ENCODE measurements at regions not wholly inside any gene's neighbourhood (a gene's known extent, or its start where the extent isn't known, plus 50 kb on each side); places are given as distances from the start of the nearest gene placed in this dataset.

- DNase-seq: no peak
Measured at GRCh38 chr3:72586694-72587093, 261.6 kb downstream of the SHQ1 start.

- no peak for DNase-seq
Measured at GRCh38 chr3:72585966-72586365, 262.3 kb downstream of the SHQ1 start.

- DNase-seq: no peak
Measured at GRCh38 chr3:72584262-72584661, 264.0 kb downstream of the SHQ1 start.

GRCh38 chr3:72582963-72583362 is 265.3 kb downstream of the SHQ1 start:
- DNase-seq: no peak

- no peak for DNase-seq
Measured at GRCh38 chr3:72582211-72582878, 265.9 kb downstream of the SHQ1 start.

GRCh38 chr3:72580900-72581299 is 267.3 kb downstream of the SHQ1 start:
- no peak for DNase-seq

GRCh38 chr3:72580246-72580756 is 267.9 kb downstream of the SHQ1 start:
- no peak for DNase-seq

- no peak for DNase-seq
Measured at GRCh38 chr3:72579581-72580245, 268.5 kb downstream of the SHQ1 start.

GRCh38 chr3:72579191-72579580 is 269.1 kb downstream of the SHQ1 start:
- DNase-seq: no peak

- DNase-seq: no peak
Measured at GRCh38 chr3:72577190-72577589, 271.1 kb downstream of the SHQ1 start.

- no peak for DNase-seq
Measured at GRCh38 chr3:72576563-72576962, 271.7 kb downstream of the SHQ1 start.

GRCh38 chr3:72574144-72574543 is 274.1 kb downstream of the SHQ1 start:
- DNase-seq: no peak

- no peak for DNase-seq
Measured at GRCh38 chr3:72573051-72573450, 275.2 kb downstream of the SHQ1 start.

GRCh38 chr3:72572489-72573007 is 275.7 kb downstream of the SHQ1 start:
- no peak for DNase-seq

- DNase-seq: no peak
Measured at GRCh38 chr3:72571638-72572114, 276.6 kb downstream of the SHQ1 start.

- DNase-seq: no peak
Measured at GRCh38 chr3:72571052-72571451, 277.2 kb downstream of the SHQ1 start.

- DNase-seq: no peak
Measured at GRCh38 chr3:72569754-72570440, 278.3 kb downstream of the SHQ1 start.

- DNase-seq: no peak
Measured at GRCh38 chr3:72568083-72568482, 280.2 kb downstream of the SHQ1 start.

- no peak for DNase-seq
Measured at GRCh38 chr3:72567474-72567873, 280.8 kb downstream of the SHQ1 start.

- DNase-seq: no peak
Measured at GRCh38 chr3:72565593-72565992, 282.7 kb downstream of the SHQ1 start.

- DNase-seq: no peak
Measured at GRCh38 chr3:72563690-72564370, 284.4 kb downstream of the SHQ1 start.

- DNase-seq: no peak
Measured at GRCh38 chr3:72560846-72561675, 287.2 kb downstream of the SHQ1 start.
